HUES64 (cell line): ENCODE measurements at regions not wholly inside any gene's neighbourhood (a gene's known extent, or its start where the extent isn't known, plus 50 kb on each side); places are given as distances from the start of the nearest gene placed in this dataset.
A peak's percentile ranks its signal among the peaks of the same experiment; 100 is the strongest.

ENCODE experiments used
- H3K27ac ChIP-seq: 2 replicates; pipeline ENCODE4 v1.7.0; 2013; ENCODE audit warnings: low read depth, low read length, inconsistent platforms
- H3K27me3 ChIP-seq: 2 replicates; pipeline ENCODE4 v1.6.1; 2013; ENCODE audit warnings: mild to moderate bottlenecking, low read length; ENCODE audit not compliant: insufficient read depth
- H3K36me3 ChIP-seq: 2 replicates; pipeline ENCODE4 v1.6.1; 2013; ENCODE audit warnings: mild to moderate bottlenecking, low read length; ENCODE audit not compliant: insufficient read depth
- H3K4me1 ChIP-seq: 2 replicates; pipeline ENCODE4 v1.6.1; 2013; ENCODE audit warnings: mild to moderate bottlenecking, low read length, moderate library complexity; ENCODE audit not compliant: insufficient read depth
- H3K4me3 ChIP-seq: 2 replicates; pipeline ENCODE4 v1.5.1; 2013; ENCODE audit warnings: mild to moderate bottlenecking, low read length, moderate library complexity
- H3K9ac ChIP-seq: 2 replicates; pipeline ENCODE4 v1.6.1; 2013; ENCODE audit warnings: mild to moderate bottlenecking, low read depth, low read length
- H3K9me3 ChIP-seq: 2 replicates; pipeline ENCODE4 v1.6.1; 2013; ENCODE audit warnings: low read depth, low read length; ENCODE audit not compliant: insufficient read depth
- WGBS: fragments of 150-250, 120-280 bp; methylation state at CpG from one replicate; pipeline ENCODE4 v1.1.7; 2013; ENCODE audit warnings: missing lambda C conversion rate; 5-methylcytosine and 5-hydroxymethylcytosine counted together

- Histone ChIP-seq H3K9me3 (peaks cover 3% of the 10 kb centered on the region; the same call in 1 of the 2 replicates), H3K27me3 (no peaks in the 10 kb centered on the region), H3K4me1 (peaks cover 53% of the 10 kb centered on the region), H3K36me3 (no peaks in the 10 kb centered on the region), H3K4me3 (no peak overlapping the region), H3K9ac (no peak overlapping the region), H3K27ac (no peak overlapping the region; the same call in 1 of the 2 replicates)
- WGBS = 91% methylated on average over 7 of the region's 8 CpGs
These were observed 144.9 kb upstream of the CDH6 start for GRCh38 chr5:31048282-31049270.

DNA sequence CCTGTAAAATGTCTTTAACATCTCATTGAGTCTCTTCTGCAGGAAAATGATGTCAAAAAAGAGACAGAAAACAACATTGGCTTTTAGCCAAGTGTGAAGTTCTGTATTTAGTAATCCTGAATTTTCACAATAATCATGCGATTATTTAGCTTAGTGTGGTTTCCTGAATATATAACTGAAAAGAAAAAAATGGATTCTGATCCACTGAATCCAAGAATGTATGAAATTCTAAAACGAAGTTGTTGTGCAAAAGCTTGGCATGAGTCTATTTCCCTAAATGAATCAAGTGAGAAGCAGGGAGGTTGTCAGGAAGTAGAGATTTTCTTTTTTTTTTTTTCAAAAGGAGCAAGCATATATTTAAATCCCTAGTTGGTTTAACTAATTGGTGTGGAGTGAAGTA is 145.9 kb upstream of the CDH6 start:
- Histone ChIP-seq H3K4me3 (no peak overlapping the region), H3K27ac (peak overlapping the region; percentile 68; the same call in 1 of the 2 replicates), H3K9ac (no peak overlapping the region), H3K36me3 (no peaks in the 10 kb centered on the region), H3K27me3 (no peaks in the 10 kb centered on the region), H3K4me1 (peaks cover 50% of the 10 kb centered on the region), H3K9me3 (peaks cover 3% of the 10 kb centered on the region; the same call in 1 of the 2 replicates)
- WGBS = 86% methylated on average over 2 of the region's 2 CpGs

DNA sequence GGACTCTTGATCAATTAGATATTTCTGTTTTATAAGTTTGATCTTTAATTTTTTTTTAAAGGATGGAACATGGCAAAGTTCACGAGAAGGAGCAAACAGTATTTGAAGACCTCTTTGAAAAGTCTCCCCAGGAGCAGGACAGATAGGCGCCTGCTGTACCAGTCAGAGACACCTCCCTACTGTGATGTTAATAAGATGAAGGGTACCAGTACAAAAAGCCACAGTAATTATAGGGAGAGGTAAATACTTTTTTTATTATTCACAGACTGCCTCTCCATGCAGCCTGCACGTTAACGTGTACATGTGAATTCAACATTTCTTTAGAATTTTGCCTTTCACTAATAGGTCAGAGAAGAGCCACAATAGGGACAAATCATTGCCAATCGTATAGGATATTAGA is 146.5 kb upstream of the CDH6 start:
- peaks cover 3% of the 10 kb centered on the region; the same call in 1 of the 2 replicates for H3K9me3 ChIP-seq
- no peaks in the 10 kb centered on the region for H3K36me3 ChIP-seq
- peak overlapping the region; percentile 77; the same call in 1 of the 2 replicates for H3K27ac ChIP-seq
- H3K27me3 ChIP-seq = no peaks in the 10 kb centered on the region
- peaks cover 50% of the 10 kb centered on the region for H3K4me1 ChIP-seq
- WGBS = 41% methylated on average over 5 of the region's 5 CpGs
- no peak overlapping the region for H3K4me3 ChIP-seq
- no peak overlapping the region for H3K9ac ChIP-seq

GRCh38 chr5:31036411-31036810 is 157.1 kb upstream of the CDH6 start:
- Histone ChIP-seq H3K27me3 (no peaks in the 10 kb centered on the region), H3K4me1 (no peaks in the 10 kb centered on the region), H3K9ac (no peak overlapping the region), H3K4me3 (no peak overlapping the region), H3K27ac (no peak overlapping the region), H3K9me3 (0 out of 2 replicates have a peak, but pooled peaks cover 7% of the 10 kb centered on the region), H3K36me3 (no peaks in the 10 kb centered on the region)
- 89% methylated on average over 4 of the region's 4 CpGs for WGBS

GRCh38 chr5:31033295-31033694 is 160.2 kb upstream of the CDH6 start:
- H3K4me1 ChIP-seq = no peaks in the 10 kb centered on the region
- H3K27ac ChIP-seq = no peak overlapping the region
- H3K9me3 ChIP-seq = no peaks in the 10 kb centered on the region
- no CpG with 5 or more reads among the region's 1 CpG for whole genome bisulfite sequencing
- H3K9ac ChIP-seq = no peak overlapping the region
- H3K36me3 ChIP-seq = no peaks in the 10 kb centered on the region
- no peaks in the 10 kb centered on the region for H3K27me3 ChIP-seq
- H3K4me3 ChIP-seq = no peak overlapping the region

GRCh38 chr5:31029925-31030324 is 163.6 kb upstream of the CDH6 start:
- WGBS = 94% methylated on average over 8 of the region's 8 CpGs
- no peak overlapping the region for H3K9ac ChIP-seq
- H3K27ac ChIP-seq = no peak overlapping the region
- no peaks in the 10 kb centered on the region for H3K9me3 ChIP-seq
- H3K4me3 ChIP-seq = no peak overlapping the region
- no peaks in the 10 kb centered on the region for H3K4me1 ChIP-seq
- H3K36me3 ChIP-seq = no peaks in the 10 kb centered on the region
- H3K27me3 ChIP-seq = no peaks in the 10 kb centered on the region

- Histone ChIP-seq H3K4me3 (no peak overlapping the region), H3K9ac (no peak overlapping the region), H3K36me3 (no peaks in the 10 kb centered on the region), H3K4me1 (no peaks in the 10 kb centered on the region), H3K27me3 (no peaks in the 10 kb centered on the region), H3K27ac (no peak overlapping the region), H3K9me3 (no peaks in the 10 kb centered on the region)
These were observed 165.8 kb upstream of the CDH6 start for GRCh38 chr5:31027721-31028120.

DNA sequence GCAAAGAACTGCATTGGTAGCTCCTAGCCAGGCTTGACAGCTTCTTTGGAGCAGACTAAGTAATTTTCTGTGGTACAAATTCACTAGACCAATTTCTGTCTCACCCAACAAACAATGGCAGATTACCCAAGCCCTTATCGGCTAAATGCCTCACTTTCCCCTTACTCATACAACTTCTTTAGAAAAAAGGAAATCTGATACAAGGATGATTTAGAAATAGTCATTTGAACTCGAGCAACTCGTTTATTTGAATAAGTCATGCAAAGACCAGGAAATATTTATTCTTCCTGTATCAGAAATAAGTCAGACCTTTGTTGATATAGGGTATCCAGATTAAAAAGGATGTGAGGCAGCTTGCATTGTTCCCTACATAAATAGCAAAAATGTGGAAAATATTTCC is 170.4 kb upstream of the CDH6 start:
- no peaks in the 10 kb centered on the region for H3K27me3 ChIP-seq
- H3K27ac ChIP-seq = no peak overlapping the region
- WGBS = 100% methylated on average over 3 of the region's 3 CpGs
- no peaks in the 10 kb centered on the region for H3K36me3 ChIP-seq
- H3K9ac ChIP-seq = no peak overlapping the region
- H3K4me1 ChIP-seq = no peaks in the 10 kb centered on the region
- H3K9me3 ChIP-seq = no peaks in the 10 kb centered on the region
- no peak overlapping the region for H3K4me3 ChIP-seq

GRCh38 chr5:31021181-31021624 is 172.3 kb upstream of the CDH6 start:
- Histone ChIP-seq H3K27me3 (no peaks in the 10 kb centered on the region), H3K27ac (no peak overlapping the region), H3K9me3 (no peaks in the 10 kb centered on the region), H3K36me3 (no peaks in the 10 kb centered on the region), H3K4me3 (no peak overlapping the region), H3K9ac (no peak overlapping the region), H3K4me1 (no peaks in the 10 kb centered on the region)
- WGBS = 69% methylated on average over 2 of the region's 2 CpGs

DNA sequence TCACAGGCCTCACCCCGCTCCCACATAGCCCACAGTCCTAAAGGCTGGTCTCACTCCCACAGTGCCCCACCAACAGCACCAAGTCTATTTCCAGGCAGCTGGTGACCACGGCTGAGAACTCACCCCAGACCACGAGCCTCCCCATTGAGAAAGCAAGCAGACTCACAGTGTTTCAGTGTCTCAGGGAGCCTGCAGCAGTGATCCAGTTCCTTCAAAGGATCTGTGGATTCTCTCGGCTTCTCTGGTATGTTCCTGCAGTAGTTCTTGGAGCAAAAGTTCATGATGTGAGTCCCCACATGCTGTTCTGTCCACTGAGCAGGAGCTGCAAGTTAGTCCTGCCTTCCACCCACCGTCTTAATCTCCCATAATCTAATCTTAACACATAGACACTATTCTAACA is 185.3 kb upstream of the CDH6 start:
- Histone ChIP-seq H3K9me3 (no peaks in the 10 kb centered on the region), H3K9ac (no peak overlapping the region), H3K27me3 (no peaks in the 10 kb centered on the region), H3K4me1 (no peaks in the 10 kb centered on the region), H3K36me3 (no peaks in the 10 kb centered on the region), H3K4me3 (no peak overlapping the region), H3K27ac (no peak overlapping the region)
- 96% methylated on average over 5 of the region's 5 CpGs for WGBS

- Histone ChIP-seq H3K4me1 (no peaks in the 10 kb centered on the region), H3K9ac (no peak overlapping the region), H3K9me3 (no peaks in the 10 kb centered on the region), H3K27ac (no peak overlapping the region), H3K36me3 (no peaks in the 10 kb centered on the region), H3K27me3 (no peaks in the 10 kb centered on the region), H3K4me3 (no peak overlapping the region)
- WGBS = 95% methylated on average over 4 of the region's 4 CpGs
These were observed 185.8 kb upstream of the CDH6 start for GRCh38 chr5:31007672-31008071.
